ENCODE measurements at regions not wholly inside any gene's neighbourhood (a gene's known extent, or its start where the extent isn't known, plus 50 kb on each side); places are given as distances from the start of the nearest gene placed in this dataset.

- no peak for TF ChIP-seq CTCF (IDR thresholded peaks at IDR 0.05)
- no peak for TF ChIP-seq POLR2A (IDR thresholded peaks at IDR 0.05)
- TF ChIP-seq EP300 (IDR thresholded peaks at IDR 0.05), result no peak
Measured at GRCh38 chr5:68749077-68749476, 344.7 kb upstream of the SLC30A5 start.

Measured in ovary (tissue), 3 donors.